GM21447 (cell line): ENCODE measurements at regions not wholly inside any gene's neighbourhood (a gene's known extent, or its start where the extent isn't known, plus 50 kb on each side); places are given as distances from the start of the nearest gene placed in this dataset.

Experiments
- ATAC-seq: cut with Tn5 transposase; IDR thresholded peaks from one replicate; pipeline ENCODE4 v1.9.1; 2021; ENCODE audit not compliant: unreplicated experiment

DNA sequence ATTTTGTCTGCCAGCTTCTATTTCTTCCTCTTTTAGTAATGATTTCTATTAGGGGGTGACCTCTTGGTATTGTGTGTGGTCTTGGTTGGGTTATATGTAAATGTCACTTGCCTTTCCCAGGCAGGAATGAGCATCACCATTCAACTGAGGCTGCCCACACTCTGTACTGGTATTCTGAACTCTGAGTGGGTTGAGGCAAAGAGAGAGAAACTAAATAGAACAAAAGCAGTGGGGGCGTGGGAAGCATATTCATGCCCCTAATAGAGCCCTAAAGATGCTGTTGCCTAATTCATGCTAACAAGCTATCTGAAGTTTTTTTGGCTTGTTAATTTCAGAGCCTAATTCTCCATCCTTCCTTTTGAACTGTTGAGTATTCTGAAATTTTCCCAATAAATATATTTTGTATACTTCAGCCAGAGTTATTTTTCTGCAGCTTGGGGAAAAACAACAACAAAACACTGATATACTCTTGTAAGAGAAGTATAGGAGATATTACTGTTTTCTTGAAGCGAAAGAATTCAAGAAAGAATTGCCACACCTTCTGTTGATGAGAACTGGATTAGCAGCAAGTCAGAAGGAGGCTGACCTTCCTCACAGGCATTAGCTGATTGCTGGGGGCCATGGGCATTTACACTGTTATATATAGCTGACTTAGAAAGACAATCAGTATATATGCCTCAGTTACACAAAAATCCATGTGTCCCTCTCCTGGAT, 315.8 kb upstream of the KLF12 start:
- no peak for ATAC-seq

DNA sequence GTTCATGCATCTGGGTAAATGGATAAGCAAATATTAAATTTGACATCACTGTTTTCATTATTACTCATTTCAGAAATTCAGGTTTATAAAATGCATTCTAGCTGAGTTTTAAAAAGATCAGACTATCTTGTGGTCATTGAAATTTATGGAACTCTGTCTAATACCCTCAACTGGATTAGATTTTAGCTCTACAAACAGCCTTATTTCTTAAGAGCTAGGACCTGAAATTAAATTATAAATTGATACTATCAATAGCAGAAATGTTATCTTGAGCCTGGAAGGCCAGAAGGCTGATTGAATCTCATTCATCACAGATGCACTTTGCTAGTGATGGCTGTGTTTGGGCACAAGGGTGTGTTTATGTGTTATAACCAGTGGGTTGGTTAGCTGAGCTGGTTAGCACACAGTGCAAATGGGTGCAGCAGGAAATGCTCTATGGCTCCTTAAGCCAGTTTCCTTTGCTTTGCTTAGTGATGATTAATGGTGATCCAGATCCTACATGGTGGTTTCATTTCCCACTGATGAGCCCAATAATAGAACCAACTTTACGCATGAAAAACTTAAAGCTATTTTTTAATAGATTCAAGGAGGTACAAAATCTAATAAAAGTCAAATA, 310.8 kb upstream of the KLF12 start:
- ATAC-seq = no peak

DNA sequence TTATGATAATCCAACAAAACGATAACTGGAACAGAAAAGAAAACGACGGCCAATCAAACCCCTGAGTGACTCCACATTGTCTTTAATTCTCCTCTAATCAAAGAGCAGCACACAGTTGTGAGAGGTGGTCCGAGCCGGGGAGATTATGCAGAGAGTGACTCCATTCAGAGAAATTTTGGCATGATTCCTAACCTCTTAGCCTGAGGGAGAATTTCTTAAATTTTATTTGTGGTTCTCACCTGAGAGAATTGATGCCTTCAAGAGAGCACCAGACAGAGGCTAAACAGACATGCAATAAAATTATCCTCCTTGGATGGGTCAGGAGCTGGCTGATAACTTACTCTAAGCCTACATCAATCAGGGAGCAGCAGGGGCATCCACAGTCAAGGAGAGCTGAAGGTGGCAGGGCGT, 310.0 kb upstream of the KLF12 start:
- no peak for ATAC-seq

DNA sequence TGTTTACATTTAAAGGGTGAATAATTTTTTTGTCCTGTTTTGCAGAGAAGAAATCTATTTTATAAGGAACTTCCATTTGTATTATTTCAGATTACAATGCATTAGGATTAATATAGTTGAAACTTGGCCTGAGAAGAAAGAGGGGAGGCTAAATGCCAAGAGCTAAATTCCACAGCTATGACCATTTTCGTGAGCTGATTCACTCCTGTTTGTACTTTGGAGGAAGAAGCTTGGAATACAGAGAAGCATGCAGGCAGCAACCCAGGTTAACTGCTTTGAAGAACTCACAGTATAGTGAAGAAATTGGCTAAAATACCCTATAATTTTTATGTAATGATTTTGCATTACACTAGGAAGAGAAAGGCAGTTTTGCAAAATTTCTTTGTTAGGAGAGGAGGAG, 309.4 kb upstream of the KLF12 start:
- ATAC-seq = no peak

DNA sequence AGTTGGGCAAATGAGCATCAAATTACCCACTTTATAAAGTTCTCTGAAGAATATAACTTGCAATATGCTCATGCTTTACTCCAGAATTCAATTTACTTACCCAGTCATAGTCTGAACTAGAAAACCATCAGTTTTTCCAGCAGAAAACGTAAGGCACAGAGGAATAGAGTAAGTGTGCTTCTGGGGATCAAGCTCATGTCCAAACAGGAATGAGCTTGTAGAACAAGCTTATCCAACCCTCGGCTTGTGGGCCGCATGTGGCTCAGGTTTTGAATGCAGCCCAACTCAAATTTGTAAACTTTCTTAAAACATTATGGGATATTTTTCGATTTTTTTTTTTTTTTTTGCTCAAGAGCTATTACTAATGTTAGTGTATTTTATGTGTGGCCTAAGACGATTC, 308.5 kb upstream of the KLF12 start:
- no peak for ATAC-seq

DNA sequence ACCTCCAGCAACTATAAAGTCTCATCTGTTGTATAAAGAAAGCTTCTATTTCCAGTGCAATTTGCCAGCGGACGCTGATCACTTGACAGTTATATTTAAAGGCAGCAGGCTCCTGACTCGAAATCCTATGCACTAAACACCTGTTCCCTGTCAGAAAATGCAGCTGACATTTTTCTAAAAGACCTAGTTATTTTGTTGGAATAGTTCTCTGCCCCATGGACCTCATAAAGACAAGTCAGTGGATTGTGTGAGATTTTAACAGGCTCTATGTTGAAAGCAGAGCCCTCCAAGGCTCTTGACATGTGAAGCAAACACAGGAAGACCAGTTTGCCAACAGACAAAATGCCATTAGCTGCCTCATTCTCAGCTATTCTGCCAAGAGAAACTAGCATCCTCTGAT, 304.7 kb upstream of the KLF12 start:
- no peak for ATAC-seq

DNA sequence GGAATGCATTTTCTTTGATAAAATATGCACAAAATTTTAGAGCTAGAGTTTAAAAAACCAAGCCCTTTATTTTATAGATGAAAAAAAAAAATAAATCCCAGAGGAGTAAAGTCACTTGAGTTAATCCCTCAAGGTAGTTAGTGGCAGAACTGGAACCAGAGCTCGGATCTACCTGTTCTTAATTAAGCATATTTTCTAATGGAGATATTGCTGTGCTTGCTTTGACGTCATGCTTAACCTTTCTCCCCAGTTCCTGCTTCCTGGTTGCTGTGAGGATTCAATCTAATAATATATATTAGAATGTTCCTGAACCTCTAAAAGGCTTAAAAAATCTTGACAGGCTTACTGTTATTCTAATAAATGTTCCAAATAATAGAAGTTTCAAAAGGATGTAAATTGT, 300.6 kb upstream of the KLF12 start:
- no peak for ATAC-seq

DNA sequence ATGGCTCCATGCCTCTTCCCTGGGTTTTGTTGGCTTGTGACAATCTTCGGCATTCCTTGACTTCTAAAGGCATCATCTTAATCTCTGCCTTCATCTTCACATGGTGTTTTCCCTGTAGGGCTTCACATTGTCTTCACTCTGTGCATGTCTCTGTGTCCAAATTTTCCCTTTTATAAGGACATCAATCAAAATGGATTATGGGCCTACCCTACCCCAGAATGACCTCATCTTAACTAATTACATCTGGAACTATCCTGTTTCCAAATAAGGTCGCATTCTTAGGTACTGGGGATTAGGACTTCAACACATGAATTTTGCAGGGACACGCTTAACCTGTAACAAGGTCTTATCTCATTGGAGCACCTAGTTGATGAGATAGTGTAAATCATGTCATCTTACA, 290.3 kb upstream of the KLF12 start:
- no peak for ATAC-seq

DNA sequence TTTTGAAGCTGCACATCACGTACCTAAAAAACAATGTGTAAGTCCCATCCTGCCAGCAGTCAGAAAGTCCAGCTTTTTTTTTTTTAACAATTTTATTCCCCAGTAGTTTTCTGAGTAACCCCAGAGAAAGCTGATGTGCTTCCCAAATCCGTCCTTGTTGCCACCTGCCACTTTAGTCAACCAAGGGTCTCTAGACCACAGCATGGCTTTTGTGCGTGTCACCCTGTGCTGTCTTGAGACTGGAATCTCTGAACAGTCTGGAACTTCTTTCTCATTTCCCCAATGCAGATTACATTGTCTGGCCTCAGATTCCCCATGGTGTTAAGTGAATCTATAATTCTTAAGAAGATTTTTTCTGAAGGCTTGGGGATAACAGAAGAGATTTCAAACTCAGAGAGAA, 289.2 kb upstream of the KLF12 start:
- no peak for ATAC-seq

DNA sequence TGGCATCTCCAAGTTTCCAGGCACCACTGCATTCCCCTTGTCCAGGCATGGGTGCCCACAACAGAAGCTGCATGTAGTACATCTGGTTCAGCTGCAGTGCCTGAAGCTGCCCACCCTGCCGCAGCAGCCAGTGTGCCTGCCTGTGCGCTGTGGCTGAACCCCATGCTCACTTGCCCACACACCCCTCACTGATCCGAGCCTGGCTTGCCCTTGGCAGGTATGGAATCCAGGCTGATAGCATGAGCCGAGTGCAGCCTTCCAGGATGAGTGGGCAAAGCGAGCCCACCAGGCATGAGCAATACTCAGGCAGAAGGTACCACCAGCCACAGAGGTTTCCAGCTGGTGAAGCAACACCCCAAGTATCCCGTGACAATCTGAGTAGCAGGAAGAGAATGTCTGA, 280.3 kb upstream of the KLF12 start:
- no peak for ATAC-seq

DNA sequence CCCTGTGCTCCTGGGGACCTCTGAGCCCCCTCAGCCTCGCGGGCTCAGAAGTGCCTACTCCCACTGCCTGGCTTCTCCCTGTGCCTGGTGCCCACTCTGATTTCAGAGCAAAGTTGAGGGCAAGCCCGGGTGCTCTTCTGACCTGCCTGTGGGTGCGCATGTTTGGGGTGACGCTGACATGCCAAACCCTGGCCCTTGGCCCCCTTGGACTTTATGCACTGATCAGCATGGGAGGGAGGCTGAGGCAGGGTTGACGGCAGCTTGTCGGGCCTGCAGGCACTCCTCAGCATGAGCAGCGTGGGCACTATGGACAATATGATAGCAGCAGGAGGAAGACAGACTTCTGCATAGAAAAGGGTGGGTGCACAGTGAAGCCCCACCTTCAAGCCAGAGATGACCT, 279.3 kb upstream of the KLF12 start:
- no peak for ATAC-seq

DNA sequence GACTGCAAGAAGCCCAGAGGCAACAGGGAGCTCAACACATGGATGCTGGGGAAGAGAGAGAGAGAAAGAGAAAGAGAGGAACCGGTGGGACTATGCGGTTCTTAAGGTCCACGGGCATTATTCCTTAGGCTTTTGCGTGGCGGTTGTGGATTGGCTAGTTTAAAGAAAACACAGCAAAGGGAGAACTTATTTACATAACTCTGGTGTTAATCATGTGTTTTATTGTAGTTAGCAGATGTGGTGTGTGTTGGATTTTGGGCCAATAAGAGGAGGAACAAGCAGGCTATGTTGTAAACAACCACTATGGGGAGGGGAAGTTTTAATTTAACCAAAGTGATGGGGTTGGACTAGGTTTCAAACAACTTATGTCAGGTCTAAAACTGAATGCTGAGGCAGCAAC, 275.3 kb upstream of the KLF12 start:
- ATAC-seq = no peak

DNA sequence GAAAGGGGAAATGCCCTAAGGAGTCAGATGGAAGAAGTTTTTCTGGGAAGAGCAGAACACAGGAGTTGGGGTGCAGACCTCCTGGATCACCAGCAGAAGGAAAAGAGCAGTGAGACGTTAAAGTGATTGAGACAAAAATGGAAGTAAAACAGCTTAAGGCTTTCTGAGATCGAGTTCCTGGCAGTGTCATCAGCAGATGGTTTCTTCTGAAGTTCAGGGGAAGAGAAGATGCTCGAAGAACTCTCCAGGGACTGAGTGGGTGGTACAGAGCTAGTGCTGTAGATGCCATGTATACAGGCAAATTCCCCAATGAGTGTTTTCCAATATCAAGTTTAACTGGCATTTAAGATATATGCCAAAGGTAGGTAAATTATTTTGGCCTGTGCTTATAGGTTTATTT, 272.2 kb upstream of the KLF12 start:
- ATAC-seq = no peak

DNA sequence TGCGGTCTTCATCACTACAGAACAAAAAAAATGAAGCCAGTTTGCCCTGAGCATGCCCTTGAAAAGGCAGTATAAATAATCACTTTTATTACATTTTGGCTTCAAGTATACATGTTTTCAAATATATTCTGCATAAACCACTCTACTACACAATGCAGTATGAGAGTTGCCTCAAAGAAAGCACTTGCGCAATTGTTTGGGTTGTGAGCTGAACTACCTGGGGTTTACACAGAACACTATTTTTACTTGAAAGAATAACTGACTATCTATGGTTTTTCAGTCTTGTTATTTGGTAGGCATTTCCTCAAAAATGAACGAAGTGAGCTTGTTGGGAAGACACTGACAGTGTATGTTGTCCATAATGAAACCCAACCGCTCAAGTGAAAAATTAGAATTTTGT, 264.4 kb upstream of the KLF12 start:
- ATAC-seq = no peak

DNA sequence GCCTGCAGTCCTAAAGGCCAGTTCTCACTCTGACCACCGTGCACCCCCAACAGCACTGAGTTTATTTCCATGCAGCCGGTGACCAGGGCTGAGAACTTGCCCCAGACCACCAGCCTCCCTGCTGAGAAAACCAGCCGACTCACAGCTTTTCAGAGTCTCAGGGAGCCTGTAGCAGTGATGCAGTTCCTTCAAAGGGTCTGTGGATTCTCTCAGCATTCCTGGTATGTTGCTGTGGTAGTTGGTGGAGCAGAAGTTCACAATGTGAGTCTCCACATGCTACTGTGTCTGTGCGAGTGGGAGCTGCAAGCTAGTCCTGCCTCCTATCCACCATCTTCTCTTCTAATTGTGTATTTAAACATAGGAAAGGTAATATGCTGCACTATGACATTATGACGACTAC, 254.9 kb upstream of the KLF12 start:
- no peak for ATAC-seq

DNA sequence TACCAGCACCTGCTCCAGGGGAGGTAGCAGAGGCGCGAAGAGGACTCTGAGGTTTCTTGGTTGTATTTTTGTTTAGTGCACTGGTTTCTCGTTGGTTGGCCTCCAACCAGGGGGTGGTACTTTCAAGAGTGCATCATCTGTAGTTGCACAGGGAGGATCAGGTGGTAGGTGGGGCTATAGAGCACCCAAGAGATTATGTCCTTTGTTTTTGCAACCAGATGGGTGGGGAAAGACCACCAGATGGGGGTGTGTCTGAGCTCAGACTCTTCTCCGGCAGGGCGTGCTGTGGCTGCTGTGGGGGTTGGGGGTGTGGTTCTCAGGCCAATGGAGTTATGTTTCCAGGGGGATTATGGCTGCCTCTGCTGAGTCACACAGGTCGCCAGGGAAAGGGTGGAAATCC, 254.4 kb upstream of the KLF12 start:
- no peak for ATAC-seq

DNA sequence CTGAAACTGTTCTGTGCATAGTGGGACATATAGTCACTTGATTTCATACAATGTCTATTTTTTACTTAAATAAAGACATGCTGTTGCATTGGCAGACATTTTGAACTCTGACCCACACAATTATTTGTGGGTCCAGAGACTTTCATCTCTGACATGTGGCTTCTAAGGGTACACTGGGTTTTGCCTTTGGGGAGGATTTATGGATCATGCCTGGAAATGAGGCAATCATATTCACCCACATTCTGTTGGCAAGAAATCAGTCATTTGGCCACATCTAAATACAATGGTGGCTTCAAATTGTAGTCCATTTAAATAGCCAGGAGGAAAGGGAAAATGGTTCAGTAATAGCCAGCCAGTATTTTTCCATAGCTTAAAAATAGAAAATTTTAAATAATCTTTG, 238.3 kb upstream of the KLF12 start:
- ATAC-seq = no peak

DNA sequence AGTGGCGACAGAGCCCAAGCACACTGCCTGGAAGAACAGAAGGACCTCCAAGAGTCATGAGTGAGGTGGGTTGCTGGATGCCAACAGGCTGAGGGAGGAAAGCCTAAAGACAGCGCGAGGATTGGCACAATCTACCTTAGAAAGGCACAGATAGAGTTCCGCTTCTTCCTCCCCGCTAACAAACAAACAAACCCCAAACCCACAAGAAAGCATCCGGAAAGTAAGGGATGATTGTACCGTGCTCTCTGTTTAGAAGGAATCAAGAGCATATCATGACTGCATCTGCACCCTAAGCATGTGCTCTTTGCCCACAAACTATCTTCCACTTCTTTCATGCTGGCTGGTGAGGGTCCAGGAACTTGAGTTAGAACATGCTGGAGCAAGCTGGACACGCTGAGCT, 233.0 kb upstream of the KLF12 start:
- no peak for ATAC-seq

DNA sequence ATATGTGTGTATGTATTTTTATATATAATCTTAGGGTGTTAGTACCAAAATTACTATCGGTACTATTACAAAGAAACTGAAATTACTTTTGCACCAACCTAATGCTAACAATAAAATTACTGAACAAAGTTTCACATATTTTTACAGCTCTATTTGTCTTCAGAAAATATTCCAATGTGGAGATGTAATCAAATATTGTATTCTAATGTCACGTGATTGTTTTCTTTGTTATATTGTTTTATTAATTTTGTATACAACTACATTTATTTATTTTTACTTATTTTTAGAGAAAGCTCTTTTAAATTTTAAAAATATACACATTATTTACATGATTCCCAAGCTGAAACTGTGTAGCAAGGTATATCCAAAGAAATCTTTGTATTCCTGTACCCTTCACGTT, 227.1 kb upstream of the KLF12 start:
- ATAC-seq = no peak

DNA sequence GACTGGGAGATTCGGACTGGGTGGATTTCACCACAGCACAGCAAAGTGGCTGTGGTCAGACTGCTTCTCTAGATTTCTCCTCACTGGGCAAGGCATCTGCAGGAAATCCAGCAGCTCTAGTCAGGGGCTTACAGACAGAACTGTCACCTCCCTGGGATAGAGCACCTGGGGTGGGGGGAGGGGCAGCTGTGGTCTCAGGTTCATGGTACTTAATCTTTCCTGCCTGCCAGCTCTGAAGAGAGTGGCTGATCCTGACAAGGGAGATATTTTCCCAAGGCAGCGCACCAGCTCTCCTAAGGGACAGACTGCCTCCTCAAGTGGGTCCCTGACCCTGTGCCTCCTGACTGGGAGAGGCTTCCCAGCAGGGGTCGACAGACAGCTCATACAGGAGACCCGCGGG, 212.8 kb upstream of the KLF12 start:
- no peak for ATAC-seq

DNA sequence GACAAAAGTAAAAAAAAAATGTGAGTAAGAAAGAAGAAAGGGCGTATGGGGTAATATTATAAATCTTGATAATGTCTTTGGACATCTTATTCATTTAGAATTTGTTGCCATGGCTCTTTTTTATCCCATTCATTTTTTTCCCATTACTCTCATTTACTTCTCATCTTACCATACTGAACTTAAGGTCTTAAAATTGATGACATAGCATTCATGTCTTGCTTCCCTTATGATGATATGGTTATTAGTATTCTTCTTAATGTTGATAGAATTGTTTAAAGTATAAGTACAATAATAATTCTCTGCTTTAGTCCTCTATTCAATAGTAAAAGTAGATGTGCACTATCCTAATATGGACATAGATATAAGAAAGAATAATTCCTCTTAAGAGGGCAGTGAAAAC, 204.1 kb upstream of the KLF12 start:
- no peak for ATAC-seq

DNA sequence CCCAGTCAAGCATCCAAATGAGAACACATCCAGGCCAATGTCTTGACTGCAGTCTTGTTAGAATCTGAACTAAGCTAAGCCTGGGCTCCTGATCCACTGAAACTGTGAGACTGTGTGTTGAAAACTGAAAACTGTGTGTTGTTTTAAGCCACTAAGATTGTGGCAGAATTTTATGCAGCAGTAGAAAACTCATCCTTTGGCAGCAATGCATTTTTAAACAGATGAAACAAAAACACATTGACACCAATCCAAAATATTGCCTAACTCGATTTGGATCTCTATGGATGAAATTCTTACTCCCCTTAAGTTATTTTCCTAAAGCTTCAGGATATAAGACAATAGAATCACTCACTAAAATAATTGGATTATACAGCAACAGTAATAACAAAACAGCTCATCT, 202.3 kb upstream of the KLF12 start:
- no peak for ATAC-seq

DNA sequence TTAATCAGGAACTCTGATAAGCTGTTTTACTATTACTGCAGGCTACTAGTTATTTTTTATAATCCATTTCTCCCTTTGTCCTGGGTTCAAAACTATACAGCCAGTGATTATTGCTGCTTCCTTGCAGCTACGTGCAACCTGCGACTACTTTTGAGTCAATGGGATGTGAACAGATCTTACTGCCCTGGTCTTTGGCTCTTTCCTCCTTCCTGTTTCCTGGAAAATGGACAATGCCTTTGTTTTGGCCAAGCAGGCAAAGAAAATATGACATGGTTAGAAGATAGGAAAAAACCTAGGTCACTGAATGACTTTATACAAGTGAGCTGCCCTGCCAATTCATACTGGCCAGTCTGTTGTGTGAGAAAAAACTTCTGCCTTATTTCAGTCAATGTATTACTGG, 201.2 kb upstream of the KLF12 start:
- no peak for ATAC-seq
